ENCODE measurements at regions not wholly inside any gene's neighbourhood (a gene's known extent, or its start where the extent isn't known, plus 50 kb on each side); places are given as distances from the start of the nearest gene placed in this dataset.
A peak's percentile ranks its signal among the peaks of the same experiment; 100 is the strongest.

DNA sequence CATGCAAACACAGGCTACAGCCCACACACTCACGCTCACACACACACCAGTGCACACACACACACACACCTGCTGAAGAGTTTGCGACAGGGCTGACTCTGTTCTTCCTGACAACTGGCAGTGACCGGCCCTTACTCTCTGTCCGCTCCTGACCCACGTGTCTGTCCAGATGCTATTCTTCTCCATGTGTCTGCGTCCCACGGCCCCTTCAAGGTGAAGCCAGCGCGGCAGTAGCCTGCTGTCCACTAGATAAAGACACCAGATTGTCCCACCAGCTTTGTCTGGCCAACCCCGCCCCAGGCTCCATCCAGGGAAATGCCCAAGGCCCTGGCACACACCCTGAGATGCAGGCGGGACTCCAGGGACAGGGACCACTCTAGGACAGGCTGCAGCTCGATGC, 713.9 kb downstream of the BRD1 start:
- H3K36me3 Mint-ChIP-seq: no peaks in the 10 kb centered on the region
- DNase-seq (no peak), ATAC-seq (ENCODE audit: low read depth in 2 of 2) (no peak)
- Histone ChIP-seq H3K4me3 (ENCODE audit: low read depth, low read length) (no peak overlapping the region), H3K4me1 (ENCODE audit: control insufficient read depth, insufficient read depth, low read length, poor library complexity, severe bottlenecking) (no peaks in the 10 kb centered on the region), H3K27me3 (ENCODE audit: control insufficient read depth, insufficient read depth, low read length) (no peaks in the 10 kb centered on the region), H3K27ac (ENCODE audit: insufficient read depth, low read length, poor library complexity, severe bottlenecking) (no peak overlapping the region), H3K9me3 (ENCODE audit: control insufficient read depth in 2 of 2, low read length in 2 of 2) (no peaks in the 10 kb centered on the region), H3K36me3 (ENCODE audit: control insufficient read depth, insufficient read depth, low read length) (no peaks in the 10 kb centered on the region)
- no peak overlapping the region for H3K4me3 Mint-ChIP-seq
- no peak overlapping the region for H3K27ac Mint-ChIP-seq
- no peaks in the 10 kb centered on the region for H3K27me3 Mint-ChIP-seq
- no peaks in the 10 kb centered on the region for H3K4me1 Mint-ChIP-seq
- H3K9me3 Mint-ChIP-seq: no peaks in the 10 kb centered on the region

DNA sequence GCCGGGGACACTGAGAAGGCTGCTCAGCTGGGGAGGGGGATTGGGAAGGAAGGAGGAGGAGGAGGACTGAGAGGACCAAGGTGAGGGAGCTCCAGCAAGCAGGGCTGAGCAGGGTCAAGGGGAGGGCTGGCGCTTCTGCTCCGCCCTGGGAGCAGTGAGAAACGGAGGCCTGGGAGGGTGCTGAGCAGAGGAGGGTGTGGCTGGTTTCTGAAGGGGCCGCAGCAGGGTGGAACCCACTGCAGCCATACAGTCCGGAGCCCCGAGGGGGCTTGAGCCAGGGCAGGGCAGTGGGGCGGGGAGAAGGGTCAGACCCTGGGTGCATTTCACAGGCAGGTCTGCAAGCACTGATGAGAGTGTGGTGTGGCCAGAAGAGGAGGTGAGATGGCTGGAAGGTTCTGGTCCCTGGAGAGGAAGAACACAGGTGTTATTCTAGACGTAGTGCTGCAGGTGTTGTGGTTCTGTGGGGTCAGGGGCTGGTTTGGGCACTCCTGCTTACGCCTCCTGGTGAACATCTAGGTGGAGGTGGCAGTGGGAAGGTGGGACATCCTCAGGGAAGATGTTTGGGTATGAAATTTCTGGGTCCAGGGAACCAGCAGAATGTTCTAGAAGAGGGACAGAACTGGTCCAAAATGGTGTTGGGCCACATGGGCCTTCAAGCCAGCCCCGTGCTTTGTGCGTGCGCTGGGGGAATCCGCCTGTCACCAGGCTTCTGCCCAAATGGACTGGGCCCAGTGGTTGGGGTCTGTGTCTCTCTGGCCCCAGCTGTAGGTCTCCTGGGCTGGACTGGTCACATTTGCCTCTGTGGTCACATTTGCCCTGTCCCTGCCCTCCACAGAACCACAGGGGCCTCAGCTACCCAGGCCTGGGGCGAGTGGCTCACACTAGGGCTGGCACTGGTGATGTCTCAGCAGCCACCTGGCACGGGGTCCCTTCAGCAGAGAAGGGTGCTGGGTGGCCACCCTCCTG, 714.7 kb downstream of the BRD1 start:
- H3K4me3 ChIP-seq (ENCODE audit: low read depth, low read length): no peak overlapping the region
- no peak overlapping the region for H3K4me3 Mint-ChIP-seq
- DNase-seq (no peak), ATAC-seq (ENCODE audit: low read depth in 2 of 2) (no peak)
- H3K27me3 ChIP-seq (ENCODE audit: control insufficient read depth, insufficient read depth, low read length): no peaks in the 10 kb centered on the region
- H3K9me3 ChIP-seq (ENCODE audit: control insufficient read depth in 2 of 2, low read length in 2 of 2): no peaks in the 10 kb centered on the region
- no peaks in the 10 kb centered on the region for H3K36me3 Mint-ChIP-seq
- no peaks in the 10 kb centered on the region for H3K9me3 Mint-ChIP-seq
- no peak overlapping the region for H3K27ac ChIP-seq (ENCODE audit: insufficient read depth, low read length, poor library complexity, severe bottlenecking)
- H3K36me3 ChIP-seq (ENCODE audit: control insufficient read depth, insufficient read depth, low read length): no peaks in the 10 kb centered on the region
- no peaks in the 10 kb centered on the region for H3K27me3 Mint-ChIP-seq
- H3K4me1 Mint-ChIP-seq: no peaks in the 10 kb centered on the region
- no peaks in the 10 kb centered on the region for H3K4me1 ChIP-seq (ENCODE audit: control insufficient read depth, insufficient read depth, low read length, poor library complexity, severe bottlenecking)
- no peak overlapping the region for H3K27ac Mint-ChIP-seq

DNA sequence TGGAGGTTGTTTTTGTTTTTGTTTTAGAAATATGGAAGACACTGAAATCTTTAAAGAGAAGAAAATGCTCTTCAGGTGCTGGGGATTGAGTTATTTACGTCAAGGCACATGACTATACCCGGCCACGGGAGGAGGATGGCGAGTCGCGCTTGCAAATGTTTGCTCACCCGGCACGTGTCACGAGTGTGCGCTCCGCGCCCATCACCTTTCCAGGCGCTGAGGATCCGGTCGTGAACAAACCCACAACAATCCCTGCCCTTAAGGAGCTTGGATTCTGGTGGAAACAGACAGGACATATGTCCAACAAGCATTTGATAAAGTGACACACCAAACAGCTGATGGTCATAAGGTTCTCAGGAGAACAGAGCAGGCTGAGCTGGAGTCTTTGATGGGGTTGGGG, 715.5 kb downstream of the BRD1 start:
- ATAC-seq (ENCODE audit: low read depth in 2 of 2): no peak
- Histone ChIP-seq H3K9me3 (ENCODE audit: control insufficient read depth in 2 of 2, low read length in 2 of 2) (no peaks in the 10 kb centered on the region), H3K27me3 (ENCODE audit: control insufficient read depth, insufficient read depth, low read length) (no peaks in the 10 kb centered on the region), H3K4me1 (ENCODE audit: control insufficient read depth, insufficient read depth, low read length, poor library complexity, severe bottlenecking) (no peaks in the 10 kb centered on the region), H3K4me3 (ENCODE audit: low read depth, low read length) (no peak overlapping the region), H3K27ac (ENCODE audit: insufficient read depth, low read length, poor library complexity, severe bottlenecking) (no peak overlapping the region), H3K36me3 (ENCODE audit: control insufficient read depth, insufficient read depth, low read length) (no peaks in the 10 kb centered on the region)
- Mint-ChIP-seq H3K9me3 (no peaks in the 10 kb centered on the region), H3K27me3 (peaks cover 5% of the 10 kb centered on the region), H3K36me3 (no peaks in the 10 kb centered on the region), H3K27ac (no peak overlapping the region), H3K4me1 (no peaks in the 10 kb centered on the region), H3K4me3 (no peak overlapping the region)
- DNase-seq: no peak

DNA sequence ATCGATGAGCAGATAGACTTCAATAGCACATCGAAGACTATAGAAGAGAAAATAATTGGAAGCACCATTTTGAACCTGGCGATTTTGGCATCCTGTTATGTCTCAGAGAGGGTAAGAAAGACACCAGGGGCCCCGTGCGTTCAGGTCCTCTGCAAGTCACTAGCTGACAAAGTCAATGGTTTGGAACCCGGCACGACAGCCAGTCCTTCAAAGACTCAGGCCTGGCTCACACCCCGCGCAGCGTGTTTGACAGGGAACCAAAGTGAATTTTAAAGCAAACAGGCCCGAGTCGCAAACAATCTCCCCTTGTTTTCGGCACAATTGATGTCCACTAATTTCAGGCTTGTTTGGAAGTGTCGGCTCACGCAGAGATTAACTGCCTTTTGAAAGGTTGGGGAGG, 716.6 kb downstream of the BRD1 start:
- H3K4me3 ChIP-seq (ENCODE audit: low read depth, low read length): no peak overlapping the region
- H3K27me3 ChIP-seq (ENCODE audit: control insufficient read depth, insufficient read depth, low read length): no peaks in the 10 kb centered on the region
- no peaks in the 10 kb centered on the region for H3K9me3 Mint-ChIP-seq
- no peak overlapping the region for H3K27ac Mint-ChIP-seq
- no peaks in the 10 kb centered on the region for H3K9me3 ChIP-seq (ENCODE audit: control insufficient read depth in 2 of 2, low read length in 2 of 2)
- no peak for DNase-seq
- no peak overlapping the region for H3K27ac ChIP-seq (ENCODE audit: insufficient read depth, low read length, poor library complexity, severe bottlenecking)
- H3K4me1 Mint-ChIP-seq: no peaks in the 10 kb centered on the region
- no peaks in the 10 kb centered on the region for H3K36me3 Mint-ChIP-seq
- no peak overlapping the region for H3K4me3 Mint-ChIP-seq
- H3K36me3 ChIP-seq (ENCODE audit: control insufficient read depth, insufficient read depth, low read length): no peaks in the 10 kb centered on the region
- H3K4me1 ChIP-seq (ENCODE audit: control insufficient read depth, insufficient read depth, low read length, poor library complexity, severe bottlenecking): no peaks in the 10 kb centered on the region
- no peak for ATAC-seq (ENCODE audit: low read depth in 2 of 2)
- H3K27me3 Mint-ChIP-seq: peaks cover 5% of the 10 kb centered on the region

DNA sequence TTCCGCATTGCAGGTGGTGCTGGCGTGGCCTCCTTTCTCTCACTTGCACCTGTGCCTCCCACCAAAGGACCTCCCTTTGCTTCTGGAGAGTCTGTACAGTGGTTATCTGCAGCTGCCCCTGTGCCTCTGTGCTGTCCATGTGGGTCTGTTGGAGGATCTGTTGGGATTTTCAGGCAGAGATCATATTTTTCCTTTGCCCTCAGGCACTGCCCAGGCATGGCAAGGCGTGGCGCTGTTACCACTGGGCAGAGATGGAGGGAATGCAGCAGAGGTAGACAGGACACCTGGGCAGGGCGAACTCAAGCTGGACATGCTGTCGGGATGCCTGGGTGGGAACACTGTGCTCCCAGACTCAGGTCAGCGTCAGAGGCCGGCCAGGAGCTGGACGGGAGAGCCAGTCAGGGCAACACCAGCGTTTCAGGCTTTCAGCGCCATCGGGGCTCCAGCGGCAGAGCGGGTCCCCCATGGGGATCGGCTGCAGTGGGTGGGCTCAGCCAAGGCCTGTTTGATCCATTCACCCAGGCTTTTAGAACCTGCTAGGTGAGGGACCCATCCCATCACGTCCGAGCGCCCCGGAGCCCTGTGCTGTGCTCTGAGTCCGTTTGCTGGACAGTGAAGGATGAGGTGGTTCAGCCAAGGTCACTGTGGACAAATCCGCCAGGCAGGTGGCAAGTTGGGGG, 718.9 kb downstream of the BRD1 start:
- no peaks in the 10 kb centered on the region for H3K4me1 Mint-ChIP-seq
- no peak overlapping the region for H3K4me3 Mint-ChIP-seq
- Histone ChIP-seq H3K9me3 (ENCODE audit: control insufficient read depth in 2 of 2, low read length in 2 of 2) (no peaks in the 10 kb centered on the region), H3K27ac (ENCODE audit: insufficient read depth, low read length, poor library complexity, severe bottlenecking) (no peak overlapping the region), H3K36me3 (ENCODE audit: control insufficient read depth, insufficient read depth, low read length) (no peaks in the 10 kb centered on the region), H3K4me3 (ENCODE audit: low read depth, low read length) (no peak overlapping the region), H3K4me1 (ENCODE audit: control insufficient read depth, insufficient read depth, low read length, poor library complexity, severe bottlenecking) (no peaks in the 10 kb centered on the region), H3K27me3 (ENCODE audit: control insufficient read depth, insufficient read depth, low read length) (no peaks in the 10 kb centered on the region)
- ATAC-seq (ENCODE audit: low read depth in 2 of 2): no peak
- no peaks in the 10 kb centered on the region for H3K36me3 Mint-ChIP-seq
- no peak for DNase-seq
- H3K27me3 Mint-ChIP-seq: peaks cover 5% of the 10 kb centered on the region
- no peak overlapping the region for H3K27ac Mint-ChIP-seq
- no peaks in the 10 kb centered on the region for H3K9me3 Mint-ChIP-seq

DNA sequence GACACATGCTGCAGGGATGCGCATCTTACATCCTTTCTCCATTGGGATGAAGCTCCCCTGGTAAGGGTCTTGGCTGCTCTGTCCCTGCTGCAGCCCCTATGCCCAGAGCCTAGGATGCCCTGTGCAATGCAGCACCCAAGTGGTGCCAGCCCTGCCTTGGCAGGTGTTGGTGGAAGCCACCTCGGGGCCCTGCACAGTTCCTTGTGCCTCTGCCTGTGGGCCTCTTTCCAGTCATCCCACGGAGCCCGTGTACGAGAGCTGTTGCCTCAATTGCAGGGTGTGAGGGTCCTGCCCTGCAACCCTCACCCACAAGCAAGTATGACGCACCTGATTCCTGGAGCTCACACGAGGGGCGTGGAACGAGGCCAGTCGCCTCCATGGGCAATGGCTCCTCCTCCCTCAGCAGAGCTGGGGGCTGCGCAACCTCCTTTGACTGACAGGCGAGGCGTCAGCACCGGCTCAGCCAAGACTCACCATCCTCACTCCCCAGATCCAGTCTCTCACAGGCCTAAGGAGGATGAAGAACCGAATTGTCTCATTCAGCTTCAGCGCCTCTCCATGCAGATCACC, 719.6 kb downstream of the BRD1 start:
- Mint-ChIP-seq H3K36me3 (no peaks in the 10 kb centered on the region), H3K9me3 (no peaks in the 10 kb centered on the region), H3K4me1 (no peaks in the 10 kb centered on the region), H3K27ac (no peak overlapping the region), H3K27me3 (peaks cover 7% of the 10 kb centered on the region), H3K4me3 (no peak overlapping the region)
- Histone ChIP-seq H3K4me3 (ENCODE audit: low read depth, low read length) (no peak overlapping the region), H3K9me3 (ENCODE audit: control insufficient read depth in 2 of 2, low read length in 2 of 2) (no peaks in the 10 kb centered on the region), H3K27ac (ENCODE audit: insufficient read depth, low read length, poor library complexity, severe bottlenecking) (no peak overlapping the region), H3K4me1 (ENCODE audit: control insufficient read depth, insufficient read depth, low read length, poor library complexity, severe bottlenecking) (no peaks in the 10 kb centered on the region), H3K36me3 (ENCODE audit: control insufficient read depth, insufficient read depth, low read length) (no peaks in the 10 kb centered on the region), H3K27me3 (ENCODE audit: control insufficient read depth, insufficient read depth, low read length) (no peaks in the 10 kb centered on the region)
- DNase-seq (no peak), ATAC-seq (ENCODE audit: low read depth in 2 of 2) (peak in 1 of 2 donors; percentile 11)

DNA sequence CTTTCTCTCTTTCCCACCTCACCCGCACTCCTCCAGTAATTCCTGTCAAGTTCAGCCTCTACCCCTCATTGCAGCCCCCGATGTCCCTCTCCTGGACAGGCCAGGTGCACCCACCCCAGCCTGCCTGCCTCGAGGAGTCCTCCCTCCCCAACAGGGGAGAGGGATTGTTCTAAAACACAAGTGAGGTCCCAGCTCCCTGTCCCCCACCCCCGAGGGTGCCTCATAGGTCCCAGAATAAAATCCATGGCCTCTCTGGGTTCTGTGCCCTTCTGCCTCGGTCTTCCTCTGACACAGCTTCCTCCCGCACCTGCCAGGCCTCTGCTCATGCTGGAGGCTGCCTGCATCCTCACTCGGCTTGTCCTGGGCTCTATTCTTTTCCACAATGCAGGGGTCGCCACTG, 720.1 kb downstream of the BRD1 start:
- H3K9me3 Mint-ChIP-seq: no peaks in the 10 kb centered on the region
- H3K36me3 Mint-ChIP-seq: no peaks in the 10 kb centered on the region
- Histone ChIP-seq H3K36me3 (ENCODE audit: control insufficient read depth, insufficient read depth, low read length) (no peaks in the 10 kb centered on the region), H3K4me1 (ENCODE audit: control insufficient read depth, insufficient read depth, low read length, poor library complexity, severe bottlenecking) (no peaks in the 10 kb centered on the region), H3K27ac (ENCODE audit: insufficient read depth, low read length, poor library complexity, severe bottlenecking) (no peak overlapping the region), H3K27me3 (ENCODE audit: control insufficient read depth, insufficient read depth, low read length) (no peaks in the 10 kb centered on the region), H3K9me3 (ENCODE audit: control insufficient read depth in 2 of 2, low read length in 2 of 2) (no peaks in the 10 kb centered on the region), H3K4me3 (ENCODE audit: low read depth, low read length) (no peak overlapping the region)
- no peak overlapping the region for H3K27ac Mint-ChIP-seq
- peaks cover 9% of the 10 kb centered on the region for H3K27me3 Mint-ChIP-seq
- DNase-seq (no peak), ATAC-seq (ENCODE audit: low read depth in 2 of 2) (no peak)
- H3K4me1 Mint-ChIP-seq: no peaks in the 10 kb centered on the region
- H3K4me3 Mint-ChIP-seq: no peak overlapping the region
